SK-N-SH (cell line): ENCODE measurements at regions not wholly inside any gene's neighbourhood (a gene's known extent, or its start where the extent isn't known, plus 50 kb on each side); places are given as distances from the start of the nearest gene placed in this dataset.

ENCODE experiments used
- CTCF ChIP-seq: fragments of 200-600 bp; sonication (generic); IDR thresholded peaks from 2 replicates; pipeline ENCODE4 v1.6.1; 2017; ENCODE audit warnings: antibody characterized with exemption, mild to moderate bottlenecking, moderate library complexity
- EP300 ChIP-seq, 2 experiments: IDR thresholded peaks; 2 replicates each; pipeline versions ENCODE4 v1.4.0 to v1.6.1; 2012; ENCODE audit warnings: borderline replicate concordance in 1 of 2, low read depth in 1 of 2, low read length in 1 of 2
- GABPA ChIP-seq: IDR thresholded peaks from 2 replicates; pipeline ENCODE4 v1.4.0; 2012; ENCODE audit warnings: low read depth, mild to moderate bottlenecking
- MAX ChIP-seq: IDR thresholded peaks from 2 replicates; pipeline ENCODE4 v1.4.0; 2012; ENCODE audit warnings: low read depth
- RXRA ChIP-seq: IDR thresholded peaks from 2 replicates; pipeline ENCODE4 v1.4.0; 2012; ENCODE audit warnings: low read depth, mild to moderate bottlenecking, borderline replicate concordance
- USF2 ChIP-seq: fragments of 150-350 bp; IDR thresholded peaks from 2 replicates; pipeline ENCODE4 v1.6.1; 2017; ENCODE audit warnings: antibody characterized with exemption, low read length, low read depth, borderline replicate concordance

- TF ChIP-seq EP300 (IDR thresholded peaks at IDR 0.05; ENCODE audit: borderline replicate concordance in 1 of 2, low read depth in 1 of 2, low read length in 1 of 2): no peak
- no peak for TF ChIP-seq GABPA
- no peak for TF ChIP-seq CTCF
- no peak for TF ChIP-seq RXRA
- no peak for TF ChIP-seq MAX
- TF ChIP-seq USF2: no peak
These were observed 152.6 kb upstream of the HAND2 start for GRCh38 chr4:173682609-173683008.
